GM21367 (cell line): ENCODE measurements at regions not wholly inside any gene's neighbourhood (a gene's known extent, or its start where the extent isn't known, plus 50 kb on each side); places are given as distances from the start of the nearest gene placed in this dataset.
"Not testable (repeated sequence)": the region's sequence is repeated elsewhere in the genome, so short reads cannot be mapped to it uniquely, and the experiment has no call there.

Experiments
- ATAC-seq: cut with Tn5 transposase; IDR thresholded peaks from one replicate; pipeline ENCODE4 v1.9.1; 2021; ENCODE audit not compliant: unreplicated experiment

DNA sequence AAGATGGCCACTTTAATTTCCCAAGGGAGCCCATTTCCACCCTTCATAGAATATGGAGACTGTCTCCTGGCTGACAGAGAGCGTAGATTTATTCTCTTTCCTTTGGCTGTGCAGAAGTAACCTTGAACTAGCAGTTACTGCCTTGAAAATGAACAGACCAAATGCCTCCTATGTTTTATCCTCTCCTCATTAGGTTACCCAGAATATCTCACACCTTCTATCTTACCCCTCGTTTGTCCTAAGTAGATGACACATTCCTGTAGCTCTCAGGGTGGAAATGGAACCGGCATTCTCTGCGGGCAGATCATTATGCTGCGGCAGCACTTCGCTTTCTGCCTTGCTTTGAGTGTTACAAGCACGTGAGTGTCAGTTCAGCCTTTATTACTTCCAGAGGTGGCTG is 336.5 kb downstream of the DCDC2C start:
- ATAC-seq: no peak

GRCh38 chr2:4047961-4048891 is 344.9 kb downstream of the DCDC2C start:
- no peak for ATAC-seq

- ATAC-seq: no peak
Measured at GRCh38 chr2:4049463-4049862, 346.1 kb downstream of the DCDC2C start.

DNA sequence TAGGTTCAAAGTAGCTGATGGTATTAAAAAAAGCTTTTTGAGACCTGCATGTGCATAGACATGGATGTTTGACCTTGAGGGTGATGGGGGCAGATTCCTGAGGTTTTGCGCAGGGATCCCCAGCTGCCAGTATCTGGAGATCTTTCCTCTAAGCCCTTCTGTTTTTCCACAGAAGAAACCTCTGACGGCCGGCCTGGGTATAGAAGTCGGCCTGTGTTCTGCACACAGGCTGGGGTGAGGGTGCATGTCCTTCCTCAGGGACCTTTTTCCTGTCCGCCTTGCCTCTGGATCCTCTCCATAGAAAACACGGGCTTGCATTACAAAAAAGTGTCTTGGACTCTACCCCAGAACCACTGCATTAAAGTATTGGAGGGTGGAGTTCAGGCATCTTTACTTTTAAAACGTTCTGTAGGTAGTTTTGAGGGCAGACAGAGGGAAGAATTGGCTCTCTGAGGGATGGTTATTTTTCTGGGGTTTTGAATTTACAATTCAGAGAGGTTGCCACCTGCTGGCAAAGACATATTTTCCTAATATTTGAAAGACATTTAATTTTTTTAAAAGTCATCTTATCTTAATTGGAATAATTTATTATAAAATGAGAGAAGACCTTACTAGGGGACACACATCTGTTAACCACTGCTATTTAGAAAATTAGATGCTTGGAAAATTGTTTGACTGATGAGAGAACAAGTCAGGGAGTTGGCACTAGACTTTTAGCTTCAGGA is 350.6 kb downstream of the DCDC2C start:
- ATAC-seq: no peak

DNA sequence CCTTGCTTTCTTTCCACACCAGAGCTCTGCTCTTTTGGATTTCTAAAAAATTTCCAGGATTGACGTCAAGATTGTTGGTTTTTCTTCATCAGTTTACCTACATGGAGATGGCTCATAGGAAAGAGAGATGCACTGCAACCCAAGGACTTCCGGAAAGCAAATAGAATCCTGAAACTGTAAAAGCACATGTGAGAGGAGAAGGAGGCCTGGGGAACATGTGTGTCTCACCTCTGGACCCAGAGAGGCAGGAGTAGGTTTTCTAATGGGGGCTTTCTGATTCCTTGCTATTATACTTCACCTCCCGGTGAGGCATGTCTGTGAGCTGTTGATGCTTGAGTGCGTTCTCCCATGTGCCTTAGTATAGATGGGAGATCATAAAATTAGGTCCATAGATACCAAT is 362.8 kb downstream of the DCDC2C start:
- no peak for ATAC-seq

DNA sequence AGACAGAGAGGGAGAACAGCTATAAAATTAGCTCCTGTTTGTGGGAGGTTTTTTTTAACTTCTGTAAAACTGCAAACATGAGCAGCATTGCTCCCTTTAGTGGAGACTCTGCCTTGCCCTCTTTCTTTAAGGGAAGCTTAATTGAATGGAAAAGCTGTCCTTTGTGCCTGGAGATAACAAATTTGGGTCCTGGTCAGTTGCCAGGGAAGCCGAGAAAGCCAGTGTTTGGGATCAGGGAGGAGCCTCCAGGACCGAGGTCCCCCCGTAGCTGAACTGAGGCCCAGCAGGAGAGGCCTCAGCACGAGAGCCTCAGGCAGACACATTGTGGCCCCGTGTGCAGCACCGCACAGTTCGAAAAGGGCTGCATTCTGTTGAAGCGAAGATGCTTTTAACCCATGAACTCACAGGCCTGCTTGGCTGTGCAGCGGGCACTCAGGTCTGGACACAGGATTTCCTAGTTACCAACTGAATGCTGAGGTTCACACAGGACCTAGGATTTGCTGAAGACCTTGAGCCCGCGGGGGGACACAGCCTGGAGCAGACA is 369.7 kb downstream of the DCDC2C start:
- no peak for ATAC-seq

DNA sequence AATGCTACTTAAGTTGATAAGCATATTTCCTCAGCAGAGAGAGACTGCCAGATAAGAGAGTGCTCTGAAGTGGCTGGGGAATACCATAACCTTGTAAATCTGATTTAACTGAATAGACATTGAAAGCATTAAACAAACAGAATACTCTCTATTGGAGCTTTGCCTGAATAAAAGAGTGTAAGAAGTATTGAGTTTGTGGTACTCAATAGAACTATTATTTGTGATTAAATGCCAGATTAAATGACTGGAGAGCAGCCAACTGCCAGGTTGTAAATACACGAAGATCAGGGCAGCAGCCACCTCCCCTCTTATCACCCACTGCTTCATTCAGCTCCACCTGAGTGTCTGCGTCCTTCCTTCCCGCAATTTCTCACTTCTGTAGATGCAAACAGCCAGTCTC is 373.6 kb downstream of the DCDC2C start:
- no peak for ATAC-seq

GRCh38 chr2:4085186-4085585 is 381.8 kb downstream of the DCDC2C start:
- ATAC-seq: no peak

GRCh38 chr2:4090668-4091630 is 387.6 kb downstream of the DCDC2C start:
- no peak for ATAC-seq

GRCh38 chr2:4091869-4092268 is 388.5 kb downstream of the DCDC2C start:
- ATAC-seq: no peak

DNA sequence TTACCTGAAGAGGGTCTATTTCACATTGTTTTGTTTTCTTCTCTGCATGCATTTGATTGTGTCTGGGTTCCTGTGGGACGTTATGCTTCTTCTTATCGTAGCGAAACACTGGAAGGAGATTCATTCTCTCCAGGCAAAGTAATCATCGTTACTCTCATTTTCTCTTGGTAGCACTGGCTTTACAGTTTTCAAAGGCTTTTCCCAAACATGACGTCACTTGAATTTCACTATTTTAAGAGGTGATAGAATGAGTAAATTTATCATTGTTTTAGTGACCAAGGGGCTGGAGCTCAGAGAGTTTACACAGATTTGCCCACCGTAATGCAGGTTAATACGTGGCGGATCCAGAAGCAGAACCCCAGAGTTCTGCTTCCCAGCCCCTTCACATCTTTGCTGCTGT is 391.4 kb downstream of the DCDC2C start:
- ATAC-seq: no peak

DNA sequence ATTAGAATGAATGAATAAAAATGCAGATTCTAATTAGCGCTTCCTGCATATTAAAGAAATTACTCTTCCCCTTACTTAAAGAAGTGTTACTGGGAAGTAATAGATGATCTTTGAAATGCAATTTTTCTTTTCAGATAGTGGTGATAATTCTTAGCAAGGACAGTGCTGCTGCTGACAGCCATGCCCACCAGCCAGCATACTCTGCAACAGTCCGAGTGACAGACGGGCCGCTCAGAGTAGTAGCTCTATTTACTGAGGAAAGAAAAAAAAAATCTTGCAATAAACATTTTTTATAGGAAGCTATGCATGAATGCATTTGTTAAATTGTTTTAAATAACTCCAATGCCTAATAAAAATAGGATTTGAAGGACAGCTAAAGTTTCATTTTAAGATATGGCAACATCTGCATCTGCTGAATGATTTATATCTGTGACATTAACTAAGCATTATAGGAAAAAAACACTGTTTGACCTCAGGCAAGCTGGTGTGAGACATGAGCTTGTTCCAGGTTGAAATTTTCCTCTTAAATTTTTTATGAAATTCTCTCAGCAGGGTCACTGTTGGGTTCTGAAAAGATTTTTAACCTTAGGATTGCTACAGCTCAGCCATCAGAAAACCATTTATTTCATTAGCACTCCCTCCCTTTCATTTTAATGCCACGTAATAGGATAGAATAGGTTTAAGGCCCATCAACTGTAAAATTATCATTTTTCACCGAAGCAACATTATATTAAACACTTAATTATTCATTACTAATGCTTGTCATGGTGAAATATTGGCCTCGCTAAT is 393.8 kb downstream of the DCDC2C start:
- no peak for ATAC-seq

DNA sequence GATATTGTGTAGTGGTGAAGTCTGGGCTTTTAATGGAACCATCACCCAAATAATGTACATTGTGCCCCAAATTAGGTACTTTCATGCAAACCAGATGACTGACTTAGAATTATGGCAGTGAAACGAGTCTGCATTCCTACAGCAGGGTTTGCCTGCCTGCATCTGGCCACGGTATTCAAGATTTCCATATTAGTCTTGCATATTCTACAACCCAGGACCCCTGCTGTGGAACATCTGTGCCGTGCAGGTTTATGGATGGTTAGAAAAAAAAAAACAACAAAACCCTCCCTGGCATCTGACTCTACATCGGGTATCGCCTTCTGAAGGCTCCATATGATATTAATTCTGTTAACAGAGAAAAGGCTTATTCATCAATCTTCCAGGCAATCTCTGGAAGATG is 394.8 kb downstream of the DCDC2C start:
- no peak for ATAC-seq

DNA sequence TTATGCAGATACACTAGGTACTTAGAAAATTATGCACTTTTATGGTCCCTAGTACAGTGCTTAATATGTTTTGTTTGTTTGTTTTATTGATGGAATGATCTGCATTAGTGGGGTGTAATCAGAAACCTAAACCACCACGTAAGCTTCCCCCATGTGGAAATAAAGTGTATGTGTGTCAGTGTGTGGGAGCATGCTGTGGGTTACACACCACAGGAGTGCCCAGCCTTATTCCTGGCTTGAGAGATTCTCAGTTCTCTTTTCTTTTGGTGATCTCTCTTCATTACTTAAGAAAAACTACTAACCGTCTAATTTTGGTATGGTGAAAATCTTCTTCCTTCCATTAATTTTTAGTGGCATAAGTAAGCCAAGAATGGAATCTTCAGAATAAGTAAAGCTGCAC is 398.6 kb downstream of the DCDC2C start:
- no peak for ATAC-seq

- no peak for ATAC-seq
Measured at GRCh38 chr2:4107179-4107578, 403.8 kb downstream of the DCDC2C start.

- ATAC-seq: no peak
Measured at GRCh38 chr2:4110273-4110672, 406.9 kb downstream of the DCDC2C start.

DNA sequence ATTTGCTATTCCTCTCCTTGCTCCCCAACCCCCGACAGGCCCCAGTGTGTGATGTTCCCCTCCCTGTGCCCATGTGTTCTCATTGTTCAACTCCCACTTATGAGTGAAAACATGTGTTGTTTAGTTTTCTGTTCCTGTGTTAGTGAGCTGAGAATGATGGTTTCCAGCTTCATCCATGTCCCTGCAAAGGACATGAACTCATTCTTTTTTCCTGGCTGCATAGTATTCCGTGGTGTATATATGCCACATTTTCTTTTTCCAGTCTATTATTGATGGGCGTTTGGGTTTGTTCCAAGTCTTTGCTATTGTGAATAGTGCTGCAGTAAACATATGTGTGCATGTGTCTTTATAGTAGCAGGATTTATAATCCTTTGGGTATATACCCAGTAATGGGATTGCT is 412.1 kb downstream of the DCDC2C start:
- ATAC-seq: not testable (repeated sequence)

GRCh38 chr2:4122726-4123125 is 419.4 kb downstream of the DCDC2C start:
- no peak for ATAC-seq

DNA sequence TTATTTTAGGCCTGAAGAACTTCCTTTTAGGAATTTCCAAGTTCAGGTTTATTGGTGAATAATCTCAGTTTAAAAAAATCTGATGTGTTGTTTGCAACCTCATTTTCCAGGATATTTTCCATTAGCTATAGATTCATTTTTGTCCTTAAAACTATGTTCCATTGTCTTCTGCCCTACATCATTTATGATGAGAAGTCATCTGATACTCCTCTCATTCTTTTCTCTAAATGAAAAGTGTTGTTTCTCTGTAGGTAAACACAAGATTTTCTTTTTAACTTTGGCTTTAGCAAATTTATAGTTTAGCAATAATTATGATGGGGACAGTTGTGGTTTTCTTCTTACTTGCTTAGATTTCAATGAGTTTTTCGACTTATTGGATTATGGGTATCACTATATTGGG is 427.3 kb downstream of the DCDC2C start:
- no peak for ATAC-seq
